ENCODE measurements at regions not wholly inside any gene's neighbourhood (a gene's known extent, or its start where the extent isn't known, plus 50 kb on each side); places are given as distances from the start of the nearest gene placed in this dataset.

- TF ChIP-seq, protein P1, sequence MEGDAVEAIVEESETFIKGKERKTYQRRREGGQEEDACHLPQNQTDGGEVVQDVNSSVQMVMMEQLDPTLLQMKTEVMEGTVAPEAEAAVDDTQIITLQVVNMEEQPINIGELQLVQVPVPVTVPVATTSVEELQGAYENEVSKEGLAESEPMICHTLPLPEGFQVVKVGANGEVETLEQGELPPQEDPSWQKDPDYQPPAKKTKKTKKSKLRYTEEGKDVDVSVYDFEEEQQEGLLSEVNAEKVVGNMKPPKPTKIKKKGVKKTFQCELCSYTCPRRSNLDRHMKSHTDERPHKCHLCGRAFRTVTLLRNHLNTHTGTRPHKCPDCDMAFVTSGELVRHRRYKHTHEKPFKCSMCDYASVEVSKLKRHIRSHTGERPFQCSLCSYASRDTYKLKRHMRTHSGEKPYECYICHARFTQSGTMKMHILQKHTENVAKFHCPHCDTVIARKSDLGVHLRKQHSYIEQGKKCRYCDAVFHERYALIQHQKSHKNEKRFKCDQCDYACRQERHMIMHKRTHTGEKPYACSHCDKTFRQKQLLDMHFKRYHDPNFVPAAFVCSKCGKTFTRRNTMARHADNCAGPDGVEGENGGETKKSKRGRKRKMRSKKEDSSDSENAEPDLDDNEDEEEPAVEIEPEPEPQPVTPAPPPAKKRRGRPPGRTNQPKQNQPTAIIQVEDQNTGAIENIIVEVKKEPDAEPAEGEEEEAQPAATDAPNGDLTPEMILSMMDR (IDR thresholded peaks at IDR 0.05): no peak
- no peak overlapping the region for H3K4me3 Mint-ChIP-seq
Observed at GRCh38 chr20:39719293-39719692, 757.1 kb downstream of the DHX35 start.

GRCh38 chr20:39717936-39718335, 755.8 kb downstream of the DHX35 start:
- Mint-ChIP-seq H3K36me3 (ENCODE audit: low read depth) (peaks cover 5% of the 10 kb centered on the region; the same call in 1 of the 2 replicates), H3K9me3 (peaks cover 43% of the 10 kb centered on the region), H3K27me3 (ENCODE audit: insufficient read depth) (no peaks in the 10 kb centered on the region), H3K27ac (no peak overlapping the region), H3K4me3 (no peak overlapping the region), H3K4me1 (ENCODE audit: low read depth) (no peaks in the 10 kb centered on the region)
- DNase-seq: no peak
- TF ChIP-seq, protein P1 (IDR thresholded peaks at IDR 0.05): no peak

More at GRCh38 chr20:39719293-39719692, 757.1 kb downstream of the DHX35 start:
- Mint-ChIP-seq H3K9me3 (peaks cover 40% of the 10 kb centered on the region), H3K27ac (no peak overlapping the region), H3K4me1 (ENCODE audit: low read depth) (no peaks in the 10 kb centered on the region), H3K27me3 (ENCODE audit: insufficient read depth) (no peaks in the 10 kb centered on the region), H3K36me3 (ENCODE audit: low read depth) (no peaks in the 10 kb centered on the region)
- no peak for DNase-seq

DNA sequence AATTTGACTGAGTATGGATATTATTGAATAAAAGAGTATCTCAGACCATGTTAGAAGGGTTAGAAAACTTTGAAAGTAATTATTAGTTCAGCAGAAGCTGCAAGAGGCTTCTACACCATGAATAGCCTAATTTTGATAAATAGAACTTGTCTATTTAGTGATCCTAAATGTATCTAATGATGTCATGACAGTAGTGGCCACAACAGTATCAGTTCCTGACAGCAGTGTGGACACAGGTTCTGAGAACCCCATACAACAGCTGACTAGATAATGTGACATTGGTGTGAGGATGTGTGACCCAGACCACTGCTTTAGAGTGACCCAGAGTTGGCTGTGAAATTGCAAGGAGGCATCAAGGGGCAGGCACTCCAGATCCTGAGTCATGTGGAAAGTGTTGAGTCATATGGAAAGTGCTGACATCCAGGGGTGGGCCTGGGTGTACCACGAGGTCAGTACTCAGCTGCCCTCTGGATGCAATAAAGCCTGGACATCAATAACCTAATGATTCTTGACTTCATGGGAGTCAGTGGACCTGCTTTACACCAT, 754.7 kb downstream of the DHX35 start:
- H3K27me3 Mint-ChIP-seq (ENCODE audit: insufficient read depth): no peaks in the 10 kb centered on the region
- H3K27ac Mint-ChIP-seq: no peak overlapping the region
- H3K36me3 Mint-ChIP-seq (ENCODE audit: low read depth): peaks cover 6% of the 10 kb centered on the region; the same call in 1 of the 2 replicates
- DNase-seq: no peak
- peaks cover 35% of the 10 kb centered on the region for H3K9me3 Mint-ChIP-seq
- no peaks in the 10 kb centered on the region for H3K4me1 Mint-ChIP-seq (ENCODE audit: low read depth)
- H3K4me3 Mint-ChIP-seq: no peak overlapping the region
- TF ChIP-seq, protein P1 (IDR thresholded peaks at IDR 0.05): no peak

DNA sequence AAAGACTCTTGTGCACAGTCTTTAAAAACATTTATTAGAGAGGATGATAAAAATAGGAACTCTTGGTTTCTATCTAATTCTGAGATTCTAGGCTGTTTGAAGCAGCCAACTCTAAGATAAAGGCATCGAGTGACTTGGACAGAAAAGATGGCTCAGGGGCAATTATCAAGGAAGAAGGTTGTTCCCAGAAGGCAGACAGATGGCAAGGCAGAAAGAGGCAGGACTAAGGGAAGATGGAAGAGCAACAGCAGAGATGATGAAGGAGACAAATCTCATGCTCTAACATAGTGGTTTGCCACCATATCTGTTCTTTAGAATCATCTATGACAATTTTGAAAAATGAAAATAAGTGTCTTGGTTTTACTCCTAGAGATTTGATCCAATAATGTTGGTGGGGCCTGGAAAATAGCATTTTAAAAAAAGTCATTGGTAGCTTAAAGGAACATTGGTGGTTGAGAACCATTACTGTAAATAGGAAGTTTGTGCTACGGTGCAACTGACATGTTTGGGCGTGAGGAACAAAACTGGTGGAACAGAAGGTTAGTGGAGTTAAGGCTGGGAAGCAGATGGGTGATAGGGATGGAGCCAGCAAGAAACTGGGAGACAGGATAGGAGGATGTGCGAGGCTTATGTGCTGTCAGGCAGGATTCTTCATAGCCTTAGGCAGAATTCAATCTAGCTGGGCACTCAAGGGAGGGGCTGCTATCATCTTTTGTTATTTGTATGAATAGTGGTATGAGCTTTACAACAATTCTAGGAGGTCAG, 751.1 kb downstream of the DHX35 start:
- no peaks in the 10 kb centered on the region for H3K27me3 Mint-ChIP-seq (ENCODE audit: insufficient read depth)
- peaks cover 26% of the 10 kb centered on the region for H3K9me3 Mint-ChIP-seq
- H3K27ac Mint-ChIP-seq: no peak overlapping the region
- H3K36me3 Mint-ChIP-seq (ENCODE audit: low read depth): peaks cover 6% of the 10 kb centered on the region; the same call in 1 of the 2 replicates
- DNase-seq: no peak
- H3K4me1 Mint-ChIP-seq (ENCODE audit: low read depth): no peaks in the 10 kb centered on the region
- TF ChIP-seq, protein P1 (IDR thresholded peaks at IDR 0.05): no peak
- no peak overlapping the region for H3K4me3 Mint-ChIP-seq

- DNase-seq: no peak
- no peaks in the 10 kb centered on the region for H3K4me1 Mint-ChIP-seq (ENCODE audit: low read depth)
- peaks cover 33% of the 10 kb centered on the region for H3K9me3 Mint-ChIP-seq
- TF ChIP-seq, protein P1 (IDR thresholded peaks at IDR 0.05): no peak
- no peaks in the 10 kb centered on the region; the same call in 1 of the 2 replicates for H3K27me3 Mint-ChIP-seq (ENCODE audit: insufficient read depth)
- no peak overlapping the region for H3K27ac Mint-ChIP-seq
- H3K36me3 Mint-ChIP-seq (ENCODE audit: low read depth): no peaks in the 10 kb centered on the region
- H3K4me3 Mint-ChIP-seq: no peak overlapping the region
Observed at GRCh38 chr20:39706184-39706663, 744.1 kb downstream of the DHX35 start.
